Lung (tissue), 11 donors: ENCODE measurements at regions not wholly inside any gene's neighbourhood (a gene's known extent, or its start where the extent isn't known, plus 50 kb on each side); places are given as distances from the start of the nearest gene placed in this dataset.

Experiments used
- ATAC-seq: fragments of 200-7000 bp; cut with Tn5 transposase; one replicate; pipeline ENCODE4 v1.9.1; 2020; ENCODE audit warnings: moderate number of reproducible peaks; ENCODE audit not compliant: insufficient read depth, low FRiP score
- DNase-seq, 3 donors: peaks; one replicate each; pipeline ENCODE4 v3.0.0-alpha.2; 2013 to 2017
- H3K27ac ChIP-seq, 2 donors: one replicate each; pipeline ENCODE4 v1.5.1; 2013; ENCODE audit warnings: mild to moderate bottlenecking in 2 of 2, moderate library complexity in 2 of 2, control low read depth in 1 of 2, inconsistent platforms in 1 of 2, low read depth in 1 of 2, low read length in 1 of 2
- H3K27me3 ChIP-seq, 3 donors: one replicate each; pipeline ENCODE4 v1.5.1; 2013; ENCODE audit warnings: low read length in 2 of 3; ENCODE audit not compliant: control insufficient read depth in 3 of 3, insufficient read depth in 3 of 3
- H3K36me3 ChIP-seq, 4 donors: one replicate each; pipeline ENCODE4 v1.5.1; 2013; ENCODE audit warnings: low read length in 4 of 4, mild to moderate bottlenecking in 1 of 4, moderate library complexity in 1 of 4; ENCODE audit not compliant: control insufficient read depth in 4 of 4, insufficient read depth in 4 of 4
- H3K4me1 ChIP-seq, 5 donors: one replicate each; pipeline ENCODE4 v1.5.1; 2013; ENCODE audit warnings: low read length in 5 of 5, mild to moderate bottlenecking in 2 of 5, moderate library complexity in 1 of 5; ENCODE audit not compliant: control insufficient read depth in 5 of 5, insufficient read depth in 5 of 5
- H3K4me3 ChIP-seq: one replicate; pipeline ENCODE4 v1.5.1; 2013; ENCODE audit warnings: mild to moderate bottlenecking, control low read depth, moderate library complexity
- H3K9ac ChIP-seq, 2 donors: one replicate each; pipeline ENCODE4 v1.5.1; 2013; ENCODE audit warnings: low read length in 2 of 2, control low read depth in 1 of 2; ENCODE audit not compliant: insufficient read depth in 1 of 2
- H3K9me3 ChIP-seq, 4 donors: one replicate each; pipeline ENCODE4 v1.5.1; 2013; ENCODE audit warnings: low read length in 3 of 4, mild to moderate bottlenecking in 1 of 4, moderate library complexity in 1 of 4; ENCODE audit not compliant: control insufficient read depth in 4 of 4, insufficient read depth in 3 of 4
- CTCF ChIP-seq: IDR thresholded peaks from 2 replicates; pipeline ENCODE4 v1.5.1; 2012; ENCODE audit warnings: mild to moderate bottlenecking; ENCODE audit errors: control extremely low read depth, extremely low read depth
- WGBS, 2 donors: extraction: QIAGEN DNeasy Blood & Tissue Kit; methylation state at CpG; one replicate each; pipeline ENCODE4 v1.1.7; 2013; 5-methylcytosine and 5-hydroxymethylcytosine counted together
- donor health status: control.
- donor health status: control.
- donor health status: Bipolar disorder and iron deficiency.
- donor health status: healthy.
- donor health status: DM: yes; HTN: yes; CAD: no.

- Histone ChIP-seq H3K27me3 (no peaks in the 10 kb centered on the region), H3K36me3 (no peaks in the 10 kb centered on the region), H3K4me1 (no peaks in the 10 kb centered on the region), H3K9me3 (no peaks in the 10 kb centered on the region), H3K9ac (no peak overlapping the region), H3K27ac (no peak overlapping the region), H3K4me3 (no peak overlapping the region)
- no peak for TF ChIP-seq CTCF
- ATAC-seq (no peak), DNase-seq (no peak)
- WGBS, 2 donors = 54 to 65% methylated on average over 2 of the region's 2 CpGs
Observed at GRCh38 chr5:85841653-85842052, 776.1 kb upstream of the COX7C start.

- H3K4me1 ChIP-seq = no peaks in the 10 kb centered on the region
- H3K27me3 ChIP-seq = no peaks in the 10 kb centered on the region
- no peaks in the 10 kb centered on the region for H3K36me3 ChIP-seq
- H3K9me3 ChIP-seq = no peaks in the 10 kb centered on the region
- ATAC-seq (no peak), DNase-seq (no peak)
- H3K9ac ChIP-seq = no peak overlapping the region
- H3K4me3 ChIP-seq = no peak overlapping the region
- TF ChIP-seq CTCF = no peak
- H3K27ac ChIP-seq = no peak overlapping the region
- 86 to 91% methylated on average over 11 of the region's 11 CpGs for WGBS, 2 donors
Observed at GRCh38 chr5:85843535-85843934, 774.2 kb upstream of the COX7C start.

- no peak for DNase-seq
- no peaks in the 10 kb centered on the region for H3K27me3 ChIP-seq
- no peak overlapping the region for H3K4me3 ChIP-seq
- TF ChIP-seq CTCF = no peak
- H3K9ac ChIP-seq = no peak overlapping the region
- ATAC-seq = no peak
- H3K4me1 ChIP-seq = no peaks in the 10 kb centered on the region
- H3K27ac ChIP-seq = no peak overlapping the region
- H3K36me3 ChIP-seq = no peaks in the 10 kb centered on the region
- peaks cover 0 to 6% (median 0%) of the 10 kb centered on the region in 4 donors for H3K9me3 ChIP-seq
- WGBS, 2 donors = 71 to 84% methylated on average over 4 of the region's 4 CpGs
Observed at GRCh38 chr5:85849411-85849810, 768.3 kb upstream of the COX7C start.

- Histone ChIP-seq H3K9ac (no peak overlapping the region), H3K27ac (no peak overlapping the region)
- no peak for TF ChIP-seq CTCF
Observed at GRCh38 chr5:85865296-85865695, 752.4 kb upstream of the COX7C start.

More at GRCh38 chr5:85865296-85865695, 752.4 kb upstream of the COX7C start:
- ATAC-seq (no peak), DNase-seq (no peak)
- Histone ChIP-seq H3K9me3 (no peaks in the 10 kb centered on the region), H3K36me3 (no peaks in the 10 kb centered on the region), H3K27me3 (no peaks in the 10 kb centered on the region), H3K4me1 (no peaks in the 10 kb centered on the region), H3K4me3 (no peak overlapping the region)
- WGBS, 2 donors = 92 to 94% methylated on average over 3 of the region's 3 CpGs
